GM21786 (cell line): ENCODE measurements at regions not wholly inside any gene's neighbourhood (a gene's known extent, or its start where the extent isn't known, plus 50 kb on each side); places are given as distances from the start of the nearest gene placed in this dataset.

Experiments
- ATAC-seq: cut with Tn5 transposase; IDR thresholded peaks from one replicate; pipeline ENCODE4 v1.9.1; 2021; ENCODE audit not compliant: unreplicated experiment

GRCh38 chr18:11553098-11553940, 56.1 kb upstream of the SLC35G4 start:
- no peak for ATAC-seq

- no peak for ATAC-seq
These were observed 60.4 kb upstream of the SLC35G4 start for GRCh38 chr18:11548916-11549551.

GRCh38 chr18:11548396-11548795, 61.0 kb upstream of the SLC35G4 start:
- ATAC-seq, result no peak

- ATAC-seq, result no peak
These were observed 65.2 kb upstream of the SLC35G4 start for GRCh38 chr18:11544060-11544633.

GRCh38 chr18:11541179-11541578, 68.2 kb upstream of the SLC35G4 start:
- no peak for ATAC-seq

- no peak for ATAC-seq
These were observed 75.4 kb upstream of the SLC35G4 start for GRCh38 chr18:11533942-11534496.

- no peak for ATAC-seq
These were observed 75.9 kb upstream of the SLC35G4 start for GRCh38 chr18:11533513-11533890.

- no peak for ATAC-seq
These were observed 76.5 kb upstream of the SLC35G4 start for GRCh38 chr18:11532758-11533512.

GRCh38 chr18:11529081-11529480, 80.3 kb upstream of the SLC35G4 start:
- ATAC-seq, result no peak

GRCh38 chr18:11526675-11527074, 82.7 kb upstream of the SLC35G4 start:
- no peak for ATAC-seq

GRCh38 chr18:11523804-11524203, 85.6 kb upstream of the SLC35G4 start:
- ATAC-seq, result no peak

- ATAC-seq, result no peak
These were observed 86.4 kb upstream of the SLC35G4 start for GRCh38 chr18:11522992-11523391.

GRCh38 chr18:11521853-11522252, 87.5 kb upstream of the SLC35G4 start:
- no peak for ATAC-seq

- no peak for ATAC-seq
These were observed 88.9 kb upstream of the SLC35G4 start for GRCh38 chr18:11520536-11520935.

- ATAC-seq, result peak; percentile 76
These were observed 90.4 kb upstream of the SLC35G4 start for GRCh38 chr18:11518788-11519685.

GRCh38 chr18:11517704-11518103, 91.7 kb upstream of the SLC35G4 start:
- no peak for ATAC-seq

- ATAC-seq, result no peak
These were observed 92.5 kb upstream of the SLC35G4 start for GRCh38 chr18:11516751-11517503.

- no peak for ATAC-seq
These were observed 95.1 kb upstream of the SLC35G4 start for GRCh38 chr18:11514267-11514666.
